ENCODE measurements at regions not wholly inside any gene's neighbourhood (a gene's known extent, or its start where the extent isn't known, plus 50 kb on each side); places are given as distances from the start of the nearest gene placed in this dataset.
"Not testable (repeated sequence)": the region's sequence is repeated elsewhere in the genome, so short reads cannot be mapped to it uniquely, and the experiment has no call there.

DNA sequence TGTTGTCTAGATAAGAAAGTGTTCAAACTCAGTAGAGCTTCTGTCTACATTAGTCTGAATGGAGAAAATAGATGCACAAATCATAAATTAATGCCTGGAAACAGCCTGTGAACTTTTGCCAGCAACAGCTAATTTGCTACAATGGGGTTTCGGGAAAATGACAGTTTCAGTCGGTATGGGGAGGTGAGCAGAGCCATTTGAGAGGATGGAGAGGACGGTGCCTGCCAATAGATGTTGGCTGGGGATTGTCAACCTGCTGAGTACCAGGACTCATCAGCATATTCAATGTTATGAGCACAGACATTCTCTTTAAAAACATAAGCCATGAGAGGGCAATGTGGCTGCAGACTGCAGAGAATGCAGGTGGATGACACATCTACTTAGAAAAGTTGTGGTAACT lies 230.3 kb upstream of the PCDH18 start:
- DNase-seq (ENCODE audit: low read depth in 4 of 4, low spot score in 3 of 4), result no peak

- DNase-seq (ENCODE audit: low read depth in 4 of 4, low spot score in 3 of 4), result peak in 2 of 4 donors; percentile 17 to 23
Measured at GRCh38 chr4:137754652-137755471, 222.6 kb upstream of the PCDH18 start.

GRCh38 chr4:137749466-137749865 lies 217.2 kb upstream of the PCDH18 start:
- DNase-seq (ENCODE audit: low read depth in 4 of 4, low spot score in 3 of 4), result no peak

DNA sequence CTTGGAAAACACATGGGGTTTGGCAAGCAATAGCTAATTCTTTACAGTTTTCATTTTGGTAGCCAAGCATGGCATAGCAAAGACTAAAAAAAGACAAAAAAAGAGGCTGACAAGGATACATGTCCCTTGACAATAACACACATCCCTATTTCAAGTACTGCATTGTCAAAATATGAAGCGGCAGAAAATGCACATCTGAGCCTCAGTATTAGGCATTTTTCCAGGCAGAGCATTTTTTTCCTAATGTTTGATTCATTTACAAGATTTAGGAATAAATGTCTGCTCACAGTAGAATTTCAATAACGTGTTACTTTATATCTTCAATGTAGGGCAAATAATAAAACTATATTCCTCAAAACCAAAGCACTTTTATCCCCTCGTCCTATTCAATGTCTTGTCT lies 216.3 kb upstream of the PCDH18 start:
- no peak for DNase-seq (ENCODE audit: low read depth in 4 of 4, low spot score in 3 of 4)

- DNase-seq (ENCODE audit: low read depth in 4 of 4, low spot score in 3 of 4), result no peak
Measured at GRCh38 chr4:137740141-137740540, 207.8 kb upstream of the PCDH18 start.

- DNase-seq (ENCODE audit: low read depth in 4 of 4, low spot score in 3 of 4), result no peak
Measured at GRCh38 chr4:137739391-137739790, 207.1 kb upstream of the PCDH18 start.

- no peak for DNase-seq (ENCODE audit: low read depth in 4 of 4, low spot score in 3 of 4)
Measured at GRCh38 chr4:137738375-137738990, 206.2 kb upstream of the PCDH18 start.

DNA sequence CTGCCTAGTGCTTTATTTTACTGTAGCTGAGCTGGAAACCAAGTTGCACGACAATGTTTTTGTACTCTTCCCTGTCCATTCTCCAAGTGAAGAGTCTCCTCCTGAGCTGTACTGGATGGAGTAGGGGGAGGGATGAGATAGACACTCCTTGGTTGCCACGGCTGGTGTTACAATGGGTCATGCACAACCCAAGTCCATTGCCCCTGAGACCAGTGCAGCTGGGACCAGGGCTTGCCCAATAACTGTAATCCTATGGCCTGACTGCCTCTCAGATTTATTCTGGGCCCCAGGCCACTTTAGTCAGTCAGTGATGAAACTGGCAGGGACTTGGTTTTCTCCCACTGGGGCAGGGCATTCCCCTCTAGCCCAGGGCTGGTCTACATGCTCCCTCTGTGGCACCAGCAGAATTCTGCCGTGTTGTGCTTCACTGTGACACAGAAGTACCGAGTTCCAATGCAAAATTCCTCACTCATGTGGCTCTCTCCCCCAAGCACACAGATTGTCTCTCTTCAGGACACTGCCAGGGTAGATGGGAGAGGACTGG lies 203.3 kb upstream of the PCDH18 start:
- DNase-seq (ENCODE audit: low read depth in 4 of 4, low spot score in 3 of 4), result no peak

DNA sequence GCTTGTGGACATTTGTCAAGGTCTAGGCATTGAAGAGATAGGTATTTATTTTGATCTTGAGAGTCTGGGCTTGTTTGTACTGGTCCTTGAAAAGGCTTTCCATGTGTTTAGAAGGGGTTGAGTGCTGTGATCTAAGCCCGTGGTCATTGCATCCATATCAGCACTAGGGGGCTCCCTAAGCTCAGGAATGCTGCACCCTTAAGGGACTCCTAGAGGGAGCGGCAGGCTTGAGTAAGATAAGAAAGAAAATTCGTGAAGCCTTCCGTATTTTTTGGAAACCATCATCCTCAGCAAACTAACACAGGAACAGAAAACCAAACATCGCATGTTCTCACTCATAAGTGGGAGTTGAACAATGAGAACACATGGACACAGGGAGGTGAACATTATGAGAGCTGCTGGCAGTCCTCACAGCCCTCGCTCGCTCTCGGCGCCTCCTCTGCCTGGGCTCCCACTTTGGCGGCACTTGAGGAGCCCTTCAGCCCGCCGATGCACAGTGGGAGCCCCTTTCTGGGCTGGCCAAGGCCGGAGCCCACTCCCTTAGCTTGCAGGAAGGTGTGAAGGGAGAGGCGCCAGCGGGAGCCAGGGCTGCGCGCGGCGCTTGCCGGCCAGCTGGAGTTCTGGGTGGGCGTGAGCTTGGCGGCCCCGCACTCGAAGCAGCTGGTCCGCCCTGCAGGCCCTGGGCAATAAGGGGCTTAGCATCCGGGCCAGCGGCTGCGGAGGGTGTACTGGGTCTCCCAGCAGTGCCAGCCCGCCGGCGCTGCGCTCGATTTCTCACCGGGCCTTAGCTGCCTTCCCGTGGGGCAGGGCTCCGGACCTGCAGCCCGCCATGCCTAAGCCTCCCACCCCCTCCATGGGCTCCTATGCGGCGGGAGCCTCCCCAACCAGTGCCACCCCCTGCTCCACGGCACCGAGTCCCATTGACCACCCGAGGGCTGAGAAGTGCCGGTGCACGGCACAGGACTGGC lies 201.2 kb upstream of the PCDH18 start:
- DNase-seq (ENCODE audit: low read depth in 4 of 4, low spot score in 3 of 4), result not testable (repeated sequence)

DNA sequence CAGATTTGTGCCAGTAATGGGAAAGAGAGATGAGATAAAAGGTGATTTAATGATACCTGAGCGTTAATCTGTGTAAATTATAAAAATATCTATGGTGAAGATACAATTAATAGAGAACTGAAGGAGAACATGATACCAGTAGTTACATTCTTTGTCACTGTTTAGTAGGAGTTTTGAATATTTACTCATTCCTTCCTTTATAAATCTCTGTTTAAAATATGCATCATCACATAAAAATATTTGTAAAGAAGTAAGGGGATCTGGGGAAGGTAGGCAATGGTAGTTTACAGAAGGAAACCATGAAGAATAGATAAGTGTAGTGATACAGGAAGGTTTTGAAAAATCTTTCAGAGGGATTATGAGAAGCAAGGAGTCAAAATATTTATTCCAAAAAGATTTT lies 190.6 kb upstream of the PCDH18 start:
- no peak for DNase-seq (ENCODE audit: low read depth in 4 of 4, low spot score in 3 of 4)

DNA sequence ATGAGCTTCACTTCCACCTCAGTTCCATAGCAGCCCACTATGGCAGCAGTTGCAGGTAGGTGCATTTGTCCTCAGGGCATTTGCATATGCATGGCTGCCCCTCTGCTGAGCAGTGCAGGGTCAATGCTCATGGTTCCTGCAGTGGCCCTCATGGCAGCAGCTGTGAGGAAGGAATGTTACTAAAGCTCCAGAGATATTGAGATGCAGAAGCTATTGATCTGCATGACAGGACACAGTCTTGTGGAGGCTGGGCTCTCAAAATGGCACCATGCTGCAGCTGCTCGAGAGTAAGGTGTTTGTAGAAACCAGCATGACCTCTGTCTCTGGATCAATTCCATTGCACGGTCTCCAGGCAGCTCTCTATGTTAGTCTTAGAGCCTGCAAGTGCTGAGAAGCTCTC lies 179.2 kb upstream of the PCDH18 start:
- DNase-seq (ENCODE audit: low read depth in 4 of 4, low spot score in 3 of 4), result no peak

- DNase-seq (ENCODE audit: low read depth in 4 of 4, low spot score in 3 of 4), result no peak
Measured at GRCh38 chr4:137707626-137708025, 175.3 kb upstream of the PCDH18 start.

DNA sequence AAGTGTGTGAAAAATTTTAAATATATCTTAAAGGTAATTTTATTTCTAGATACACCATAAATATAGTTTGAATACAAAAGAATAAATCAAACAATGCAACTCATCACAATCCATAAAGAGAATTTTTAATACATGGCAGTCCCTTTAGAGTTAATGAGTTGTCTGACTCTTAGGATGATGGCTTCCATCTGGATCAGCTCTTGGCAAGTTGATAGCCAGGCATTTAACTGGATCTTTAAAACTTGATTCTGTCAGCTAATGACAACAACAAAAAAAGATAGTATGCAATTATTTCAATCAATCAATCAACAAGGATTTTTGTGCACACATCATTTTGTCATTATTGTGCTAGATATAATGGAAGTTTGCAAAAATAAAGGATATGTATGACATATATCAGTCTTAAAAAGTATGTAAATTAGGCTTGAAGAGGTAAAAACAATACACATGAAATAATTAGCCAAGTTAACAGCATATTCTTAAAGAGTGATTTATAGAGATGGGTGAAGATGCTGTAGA lies 174.9 kb upstream of the PCDH18 start:
- DNase-seq (ENCODE audit: low read depth in 4 of 4, low spot score in 3 of 4), result no peak

DNA sequence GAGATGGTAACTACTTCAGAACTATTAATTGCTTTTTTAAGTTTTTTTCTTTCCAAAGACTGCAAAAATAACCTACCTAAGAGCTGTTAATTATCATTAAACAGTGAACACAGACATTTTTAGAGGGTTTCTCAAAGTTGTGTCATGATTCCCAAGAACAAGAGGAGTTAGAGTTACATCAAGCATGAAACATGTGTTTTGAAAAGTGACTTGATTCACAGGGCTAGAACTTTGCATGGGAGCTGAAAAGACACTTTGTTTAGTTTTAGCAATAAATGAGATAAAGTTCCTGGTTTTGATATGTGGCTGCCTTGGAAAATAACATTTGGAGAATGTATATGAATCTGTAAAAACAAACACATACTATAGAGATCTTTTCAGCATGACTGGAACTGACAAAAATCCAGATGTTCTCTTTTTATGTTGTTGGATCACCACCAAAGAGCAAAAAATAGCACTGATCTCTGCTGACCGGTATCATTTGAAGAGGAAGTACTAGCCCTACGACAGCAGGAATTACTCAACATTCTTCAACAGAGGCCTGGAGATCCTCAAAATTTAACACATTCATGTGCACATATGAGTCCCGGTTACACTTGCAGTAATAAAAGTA lies 173.0 kb upstream of the PCDH18 start:
- peak; percentile 62 to 76 (median 67) for DNase-seq (ENCODE audit: low read depth in 4 of 4, low spot score in 3 of 4)

DNA sequence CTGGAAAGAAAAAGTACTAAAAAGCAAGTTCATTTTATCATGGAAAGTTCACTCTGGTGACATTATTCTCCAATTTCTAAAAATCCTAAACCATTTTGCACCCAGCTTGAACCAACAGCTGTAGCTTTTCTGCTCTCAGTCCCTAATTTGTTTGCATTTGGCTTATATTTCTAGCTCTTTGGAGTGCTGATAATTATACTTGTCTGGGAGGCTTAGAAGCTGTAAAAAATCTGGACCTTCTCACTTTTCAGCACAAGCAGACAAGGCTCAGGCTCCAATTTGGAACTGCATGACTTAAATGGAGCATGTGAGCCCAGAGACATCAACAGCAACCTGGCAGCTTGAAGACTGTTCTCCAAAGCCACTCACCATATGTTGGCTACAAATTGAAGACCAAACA lies 170.9 kb upstream of the PCDH18 start:
- peak in 3 of 4 donors; percentile 51 to 64 (median 55) for DNase-seq (ENCODE audit: low read depth in 4 of 4, low spot score in 3 of 4)

DNA sequence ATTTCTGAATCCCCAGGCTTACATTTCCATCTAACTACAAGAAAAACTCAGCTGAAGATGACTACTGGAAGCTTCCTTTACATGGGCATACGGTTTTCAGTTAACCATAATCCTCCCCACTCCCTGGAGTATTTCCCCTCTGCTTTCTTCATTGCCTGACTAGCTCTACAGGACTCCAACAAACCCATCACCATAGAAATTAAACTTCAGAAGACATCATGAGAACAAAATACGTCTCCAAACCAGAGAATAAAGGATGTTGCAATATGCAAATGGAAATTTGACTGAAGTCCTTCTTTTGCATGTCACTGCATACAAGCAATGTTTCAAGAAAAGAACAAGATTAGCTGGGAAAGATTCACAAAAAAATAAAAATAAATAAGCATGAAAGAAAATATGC lies 170.2 kb upstream of the PCDH18 start:
- DNase-seq (ENCODE audit: low read depth in 4 of 4, low spot score in 3 of 4), result no peak

GRCh38 chr4:137701401-137701800 lies 169.1 kb upstream of the PCDH18 start:
- no peak for DNase-seq (ENCODE audit: low read depth in 4 of 4, low spot score in 3 of 4)

GRCh38 chr4:137700751-137701150 lies 168.5 kb upstream of the PCDH18 start:
- no peak for DNase-seq (ENCODE audit: low read depth in 4 of 4, low spot score in 3 of 4)

- no peak for DNase-seq (ENCODE audit: low read depth in 4 of 4, low spot score in 3 of 4)
Measured at GRCh38 chr4:137700072-137700471, 167.8 kb upstream of the PCDH18 start.

DNA sequence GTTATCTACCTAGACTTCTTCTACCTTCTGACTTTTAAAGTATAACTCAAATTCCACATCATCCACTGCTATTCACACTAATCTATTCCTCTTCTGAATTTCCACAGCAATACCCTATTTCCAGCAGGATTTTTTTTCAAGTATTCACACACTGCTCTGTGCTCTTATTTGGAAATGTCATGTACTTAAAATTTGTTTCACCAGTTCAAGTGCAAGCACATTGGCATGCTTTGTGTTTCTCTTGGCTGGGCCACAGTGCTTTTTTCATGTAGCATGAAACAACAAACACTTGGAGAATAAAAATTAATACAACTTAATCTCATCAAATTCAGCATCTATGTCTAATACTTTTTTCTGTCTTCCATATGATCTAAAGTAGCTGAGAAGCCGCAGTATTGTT lies 161.8 kb upstream of the PCDH18 start:
- no peak for DNase-seq (ENCODE audit: low read depth in 4 of 4, low spot score in 3 of 4)
